ENCODE measurements at regions not wholly inside any gene's neighbourhood (a gene's known extent, or its start where the extent isn't known, plus 50 kb on each side); places are given as distances from the start of the nearest gene placed in this dataset.

DNA sequence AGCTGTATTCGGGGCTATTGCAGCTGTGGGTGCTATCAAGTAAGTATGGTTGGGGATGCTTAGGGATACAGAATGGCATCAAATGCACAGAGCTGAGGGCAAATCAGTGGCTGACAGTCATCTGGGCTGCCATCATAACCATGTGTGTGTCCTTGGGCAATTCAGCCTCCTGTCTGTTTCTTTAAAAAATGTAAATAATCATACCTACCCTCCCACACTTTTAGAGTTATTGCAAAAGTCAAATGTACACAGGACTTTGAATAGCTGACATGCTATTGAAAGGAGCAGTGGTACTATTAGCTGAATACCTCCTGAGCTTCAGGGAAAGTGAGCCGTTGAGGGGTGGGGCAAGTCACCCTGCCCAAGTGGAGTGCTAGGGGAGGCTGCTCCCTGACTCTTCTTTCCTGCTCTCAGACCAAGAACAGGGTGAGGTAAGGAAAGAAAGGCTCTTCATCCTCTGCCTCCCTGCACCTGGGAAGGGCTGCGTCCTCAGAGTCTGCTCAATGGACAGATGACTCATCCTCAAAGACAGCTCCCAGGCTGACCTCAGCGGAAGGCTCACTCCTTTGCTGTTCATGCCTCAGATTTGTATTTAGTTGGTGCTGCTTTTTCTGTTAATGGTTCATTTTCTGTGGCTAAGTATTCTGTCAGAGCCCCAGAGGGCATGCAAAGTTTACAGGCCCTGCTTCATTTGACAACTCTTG is 54.9 kb upstream of the BZW1 start (continued):
- TF ChIP-seq, protein P1, sequence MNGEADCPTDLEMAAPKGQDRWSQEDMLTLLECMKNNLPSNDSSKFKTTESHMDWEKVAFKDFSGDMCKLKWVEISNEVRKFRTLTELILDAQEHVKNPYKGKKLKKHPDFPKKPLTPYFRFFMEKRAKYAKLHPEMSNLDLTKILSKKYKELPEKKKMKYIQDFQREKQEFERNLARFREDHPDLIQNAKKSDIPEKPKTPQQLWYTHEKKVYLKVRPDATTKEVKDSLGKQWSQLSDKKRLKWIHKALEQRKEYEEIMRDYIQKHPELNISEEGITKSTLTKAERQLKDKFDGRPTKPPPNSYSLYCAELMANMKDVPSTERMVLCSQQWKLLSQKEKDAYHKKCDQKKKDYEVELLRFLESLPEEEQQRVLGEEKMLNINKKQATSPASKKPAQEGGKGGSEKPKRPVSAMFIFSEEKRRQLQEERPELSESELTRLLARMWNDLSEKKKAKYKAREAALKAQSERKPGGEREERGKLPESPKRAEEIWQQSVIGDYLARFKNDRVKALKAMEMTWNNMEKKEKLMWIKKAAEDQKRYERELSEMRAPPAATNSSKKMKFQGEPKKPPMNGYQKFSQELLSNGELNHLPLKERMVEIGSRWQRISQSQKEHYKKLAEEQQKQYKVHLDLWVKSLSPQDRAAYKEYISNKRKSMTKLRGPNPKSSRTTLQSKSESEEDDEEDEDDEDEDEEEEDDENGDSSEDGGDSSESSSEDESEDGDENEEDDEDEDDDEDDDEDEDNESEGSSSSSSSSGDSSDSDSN (CRISPR knock-in tag; IDR thresholded peaks at IDR 0.05), result peak; percentile 48; the same call in 1 of the 2 replicates
- TF ChIP-seq FOSL1 (CRISPR knock-in tag; IDR thresholded peaks at IDR 0.05; ENCODE audit: borderline replicate concordance) (peak; percentile 74; the same call in 1 of the 2 replicates), ZNF792 (CRISPR knock-in tag; IDR thresholded peaks at IDR 0.05) (0 out of 2 replicates have a peak, but pooled peaks have one; percentile 25), MAFK (conservative IDR thresholded peaks at IDR 0.05 in 1 of 2, IDR thresholded peaks at IDR 0.05 in 1 of 2; ENCODE audit: low read length in 2 of 2) (0 out of 4 replicates have a peak, but pooled peaks of 1 of the 2 experiments have one; percentile 9), MTA1 (CRISPR knock-in tag; IDR thresholded peaks at IDR 0.05; ENCODE audit: borderline replicate concordance) (peak; percentile 79), SIX4 (CRISPR knock-in tag; IDR thresholded peaks at IDR 0.05) (no peak), ZNF788 (CRISPR knock-in tag; IDR thresholded peaks at IDR 0.05; ENCODE audit: borderline replicate concordance) (peak; percentile 74; the same call in 1 of the 2 replicates), XRCC5 (optimal IDR thresholded peaks at IDR 0.05; ENCODE audit: low read length) (peak; percentile 73), ZFP37 (CRISPR knock-in tag; IDR thresholded peaks at IDR 0.05; ENCODE audit: borderline replicate concordance) (no peak)
- TF ChIP-seq, protein P2, sequence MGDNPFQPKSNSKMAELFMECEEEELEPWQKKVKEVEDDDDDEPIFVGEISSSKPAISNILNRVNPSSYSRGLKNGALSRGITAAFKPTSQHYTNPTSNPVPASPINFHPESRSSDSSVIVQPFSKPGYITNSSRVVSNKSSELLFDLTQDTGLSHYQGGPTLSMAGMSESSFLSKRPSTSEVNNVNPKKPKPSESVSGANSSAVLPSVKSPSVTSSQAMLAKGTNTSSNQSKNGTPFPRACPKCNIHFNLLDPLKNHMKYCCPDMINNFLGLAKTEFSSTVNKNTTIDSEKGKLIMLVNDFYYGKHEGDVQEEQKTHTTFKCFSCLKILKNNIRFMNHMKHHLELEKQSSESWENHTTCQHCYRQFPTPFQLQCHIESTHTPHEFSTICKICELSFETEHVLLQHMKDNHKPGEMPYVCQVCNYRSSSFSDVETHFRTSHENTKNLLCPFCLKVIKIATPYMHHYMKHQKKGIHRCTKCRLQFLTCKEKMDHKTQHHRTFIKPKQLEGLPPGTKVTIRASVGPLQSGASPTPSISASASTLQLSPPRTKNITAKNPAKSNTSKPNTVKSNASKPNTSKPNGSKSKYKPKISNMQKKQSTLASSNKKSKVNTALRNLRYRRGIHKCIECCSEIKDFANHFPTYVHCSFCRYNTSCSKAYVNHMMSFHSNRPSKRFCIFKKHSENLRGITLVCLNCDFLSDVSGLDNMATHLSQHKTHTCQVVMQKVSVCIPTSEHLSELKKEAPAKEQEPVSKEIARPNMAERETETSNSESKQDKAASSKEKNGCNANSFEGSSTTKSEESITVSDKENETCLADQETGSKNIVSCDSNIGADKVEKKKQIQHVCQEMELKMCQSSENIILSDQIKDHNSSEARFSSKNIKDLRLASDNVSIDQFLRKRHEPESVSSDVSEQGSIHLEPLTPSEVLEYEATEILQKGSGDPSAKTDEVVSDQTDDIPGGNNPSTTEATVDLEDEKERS (CRISPR knock-in tag; IDR thresholded peaks at IDR 0.05), result peak; percentile 68; the same call in 1 of the 2 replicates
- TF ChIP-seq, protein P3, sequence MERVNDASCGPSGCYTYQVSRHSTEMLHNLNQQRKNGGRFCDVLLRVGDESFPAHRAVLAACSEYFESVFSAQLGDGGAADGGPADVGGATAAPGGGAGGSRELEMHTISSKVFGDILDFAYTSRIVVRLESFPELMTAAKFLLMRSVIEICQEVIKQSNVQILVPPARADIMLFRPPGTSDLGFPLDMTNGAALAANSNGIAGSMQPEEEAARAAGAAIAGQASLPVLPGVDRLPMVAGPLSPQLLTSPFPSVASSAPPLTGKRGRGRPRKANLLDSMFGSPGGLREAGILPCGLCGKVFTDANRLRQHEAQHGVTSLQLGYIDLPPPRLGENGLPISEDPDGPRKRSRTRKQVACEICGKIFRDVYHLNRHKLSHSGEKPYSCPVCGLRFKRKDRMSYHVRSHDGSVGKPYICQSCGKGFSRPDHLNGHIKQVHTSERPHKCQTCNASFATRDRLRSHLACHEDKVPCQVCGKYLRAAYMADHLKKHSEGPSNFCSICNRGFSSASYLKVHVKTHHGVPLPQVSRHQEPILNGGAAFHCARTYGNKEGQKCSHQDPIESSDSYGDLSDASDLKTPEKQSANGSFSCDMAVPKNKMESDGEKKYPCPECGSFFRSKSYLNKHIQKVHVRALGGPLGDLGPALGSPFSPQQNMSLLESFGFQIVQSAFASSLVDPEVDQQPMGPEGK (CRISPR knock-in tag; IDR thresholded peaks at IDR 0.05), result peak; percentile 65; the same call in 1 of the 2 replicates
- TF ChIP-seq, protein P4, sequence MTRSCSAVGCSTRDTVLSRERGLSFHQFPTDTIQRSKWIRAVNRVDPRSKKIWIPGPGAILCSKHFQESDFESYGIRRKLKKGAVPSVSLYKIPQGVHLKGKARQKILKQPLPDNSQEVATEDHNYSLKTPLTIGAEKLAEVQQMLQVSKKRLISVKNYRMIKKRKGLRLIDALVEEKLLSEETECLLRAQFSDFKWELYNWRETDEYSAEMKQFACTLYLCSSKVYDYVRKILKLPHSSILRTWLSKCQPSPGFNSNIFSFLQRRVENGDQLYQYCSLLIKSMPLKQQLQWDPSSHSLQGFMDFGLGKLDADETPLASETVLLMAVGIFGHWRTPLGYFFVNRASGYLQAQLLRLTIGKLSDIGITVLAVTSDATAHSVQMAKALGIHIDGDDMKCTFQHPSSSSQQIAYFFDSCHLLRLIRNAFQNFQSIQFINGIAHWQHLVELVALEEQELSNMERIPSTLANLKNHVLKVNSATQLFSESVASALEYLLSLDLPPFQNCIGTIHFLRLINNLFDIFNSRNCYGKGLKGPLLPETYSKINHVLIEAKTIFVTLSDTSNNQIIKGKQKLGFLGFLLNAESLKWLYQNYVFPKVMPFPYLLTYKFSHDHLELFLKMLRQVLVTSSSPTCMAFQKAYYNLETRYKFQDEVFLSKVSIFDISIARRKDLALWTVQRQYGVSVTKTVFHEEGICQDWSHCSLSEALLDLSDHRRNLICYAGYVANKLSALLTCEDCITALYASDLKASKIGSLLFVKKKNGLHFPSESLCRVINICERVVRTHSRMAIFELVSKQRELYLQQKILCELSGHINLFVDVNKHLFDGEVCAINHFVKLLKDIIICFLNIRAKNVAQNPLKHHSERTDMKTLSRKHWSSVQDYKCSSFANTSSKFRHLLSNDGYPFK (CRISPR knock-in tag; IDR thresholded peaks at IDR 0.05; ENCODE audit: borderline replicate concordance), result peak; percentile 31; the same call in 1 of the 2 replicates
- TF ChIP-seq, protein P5, sequence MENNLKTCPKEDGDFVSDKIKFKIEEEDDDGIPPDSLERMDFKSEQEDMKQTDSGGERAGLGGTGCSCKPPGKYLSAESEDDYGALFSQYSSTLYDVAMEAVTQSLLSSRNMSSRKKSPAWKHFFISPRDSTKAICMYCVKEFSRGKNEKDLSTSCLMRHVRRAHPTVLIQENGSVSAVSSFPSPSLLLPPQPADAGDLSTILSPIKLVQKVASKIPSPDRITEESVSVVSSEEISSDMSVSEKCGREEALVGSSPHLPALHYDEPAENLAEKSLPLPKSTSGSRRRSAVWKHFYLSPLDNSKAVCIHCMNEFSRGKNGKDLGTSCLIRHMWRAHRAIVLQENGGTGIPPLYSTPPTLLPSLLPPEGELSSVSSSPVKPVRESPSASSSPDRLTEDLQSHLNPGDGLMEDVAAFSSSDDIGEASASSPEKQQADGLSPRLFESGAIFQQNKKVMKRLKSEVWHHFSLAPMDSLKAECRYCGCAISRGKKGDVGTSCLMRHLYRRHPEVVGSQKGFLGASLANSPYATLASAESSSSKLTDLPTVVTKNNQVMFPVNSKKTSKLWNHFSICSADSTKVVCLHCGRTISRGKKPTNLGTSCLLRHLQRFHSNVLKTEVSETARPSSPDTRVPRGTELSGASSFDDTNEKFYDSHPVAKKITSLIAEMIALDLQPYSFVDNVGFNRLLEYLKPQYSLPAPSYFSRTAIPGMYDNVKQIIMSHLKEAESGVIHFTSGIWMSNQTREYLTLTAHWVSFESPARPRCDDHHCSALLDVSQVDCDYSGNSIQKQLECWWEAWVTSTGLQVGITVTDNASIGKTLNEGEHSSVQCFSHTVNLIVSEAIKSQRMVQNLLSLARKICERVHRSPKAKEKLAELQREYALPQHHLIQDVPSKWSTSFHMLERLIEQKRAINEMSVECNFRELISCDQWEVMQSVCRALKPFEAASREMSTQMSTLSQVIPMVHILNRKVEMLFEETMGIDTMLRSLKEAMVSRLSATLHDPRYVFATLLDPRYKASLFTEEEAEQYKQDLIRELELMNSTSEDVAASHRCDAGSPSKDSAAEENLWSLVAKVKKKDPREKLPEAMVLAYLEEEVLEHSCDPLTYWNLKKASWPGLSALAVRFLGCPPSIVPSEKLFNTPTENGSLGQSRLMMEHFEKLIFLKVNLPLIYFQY (CRISPR knock-in tag; IDR thresholded peaks at IDR 0.05; ENCODE audit: borderline replicate concordance), result peak; percentile 78

All from HepG2 (cell line).